ENCODE measurements at regions not wholly inside any gene's neighbourhood (a gene's known extent, or its start where the extent isn't known, plus 50 kb on each side); places are given as distances from the start of the nearest gene placed in this dataset.
A peak's percentile ranks its signal among the peaks of the same experiment; 100 is the strongest.
"Not testable (repeated sequence)": the region's sequence is repeated elsewhere in the genome, so short reads cannot be mapped to it uniquely, and the experiment has no call there.

DNA sequence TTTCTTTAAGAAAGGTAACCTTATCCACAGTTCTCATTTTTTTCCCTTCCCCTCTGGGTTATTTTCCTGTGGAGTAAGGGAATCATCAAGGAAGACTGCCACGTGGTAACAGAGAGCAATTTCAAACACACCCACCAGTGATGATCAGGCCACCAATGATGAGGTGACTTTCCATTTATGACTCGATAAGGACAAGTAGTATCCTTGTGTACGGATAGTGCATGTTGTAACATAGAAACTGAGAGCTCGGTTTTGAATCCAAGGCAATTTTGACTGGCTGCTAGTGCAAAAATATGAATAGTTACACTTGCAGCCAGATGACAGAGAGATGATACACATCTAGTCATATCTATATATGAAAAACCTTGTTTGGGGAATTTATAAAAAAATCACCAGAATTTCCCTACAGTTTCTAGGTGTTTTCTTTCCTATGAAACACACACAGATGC is 143.6 kb upstream of the TCF4 start:
- in situ Hi-C loops (cut with MboI; ENCODE audit: low pct_unique_long_range_greater_than_20kb, low sequenced_read_pairs): no loop called here
- no peak for DNase-seq

DNA sequence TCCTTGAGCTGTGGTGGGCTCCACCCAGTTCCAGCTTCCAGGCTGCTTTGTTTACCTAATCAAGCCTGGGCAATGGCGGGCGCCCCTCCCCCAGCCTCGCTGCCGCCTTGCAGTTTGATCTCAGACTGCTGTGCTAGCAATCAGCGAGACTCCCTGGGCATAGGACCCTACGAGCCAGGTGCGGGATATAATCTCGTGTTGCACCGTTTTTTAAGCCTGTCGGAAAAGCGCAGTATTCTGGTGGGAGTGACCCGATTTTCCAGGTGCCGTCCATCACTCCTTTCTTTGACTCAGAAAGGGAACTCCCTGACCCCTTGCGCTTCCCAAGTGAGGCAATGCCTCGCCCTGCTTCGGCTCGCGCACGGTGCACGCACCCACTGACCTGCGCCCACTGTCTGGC is 133.0 kb upstream of the TCF4 start:
- in situ Hi-C loops (cut with MboI; ENCODE audit: low pct_unique_long_range_greater_than_20kb, low sequenced_read_pairs); DNase-seq: not testable (repeated sequence)

DNA sequence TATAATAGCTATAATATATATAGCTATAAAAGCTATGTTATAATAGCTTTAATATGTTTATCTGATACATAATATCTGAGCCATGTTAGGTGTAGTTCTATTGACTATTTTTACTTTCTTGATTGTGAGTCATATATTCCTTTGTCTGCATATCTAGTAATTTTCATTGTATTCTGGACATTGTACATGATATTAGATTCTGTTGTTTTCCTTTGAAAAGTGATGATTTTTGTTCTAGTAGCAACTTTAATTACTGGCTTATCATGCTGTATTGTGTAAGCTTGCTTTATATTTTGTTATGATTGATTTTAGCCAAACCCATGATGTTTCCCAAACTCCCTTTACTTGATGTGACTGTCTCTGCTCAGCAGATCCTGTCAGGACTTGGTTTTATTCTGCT is 125.7 kb upstream of the TCF4 start:
- in situ Hi-C loops (cut with MboI; ENCODE audit: low pct_unique_long_range_greater_than_20kb, low sequenced_read_pairs): no loop called here
- no peak for DNase-seq

DNA sequence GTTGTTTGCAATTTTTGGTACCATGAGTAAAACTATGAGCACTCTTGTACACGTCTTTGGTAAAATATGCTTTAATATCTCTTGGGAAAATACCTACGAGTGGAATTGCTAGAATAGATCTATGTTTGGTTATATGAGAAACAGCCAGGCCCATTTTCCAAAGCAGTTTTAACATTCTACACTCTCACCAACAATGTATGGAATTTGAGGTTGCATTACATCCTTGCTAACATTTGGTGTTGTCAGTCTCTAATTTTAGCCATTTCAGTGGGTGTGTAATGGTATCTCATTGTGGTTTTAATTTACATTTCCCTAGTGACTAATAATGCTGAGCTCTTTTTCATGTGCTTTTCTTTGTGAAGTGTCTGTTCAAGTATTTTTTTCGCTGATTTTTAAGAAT is 118.9 kb upstream of the TCF4 start:
- no peak for DNase-seq
- in situ Hi-C loops (cut with MboI; ENCODE audit: low pct_unique_long_range_greater_than_20kb, low sequenced_read_pairs): no loop called here

DNA sequence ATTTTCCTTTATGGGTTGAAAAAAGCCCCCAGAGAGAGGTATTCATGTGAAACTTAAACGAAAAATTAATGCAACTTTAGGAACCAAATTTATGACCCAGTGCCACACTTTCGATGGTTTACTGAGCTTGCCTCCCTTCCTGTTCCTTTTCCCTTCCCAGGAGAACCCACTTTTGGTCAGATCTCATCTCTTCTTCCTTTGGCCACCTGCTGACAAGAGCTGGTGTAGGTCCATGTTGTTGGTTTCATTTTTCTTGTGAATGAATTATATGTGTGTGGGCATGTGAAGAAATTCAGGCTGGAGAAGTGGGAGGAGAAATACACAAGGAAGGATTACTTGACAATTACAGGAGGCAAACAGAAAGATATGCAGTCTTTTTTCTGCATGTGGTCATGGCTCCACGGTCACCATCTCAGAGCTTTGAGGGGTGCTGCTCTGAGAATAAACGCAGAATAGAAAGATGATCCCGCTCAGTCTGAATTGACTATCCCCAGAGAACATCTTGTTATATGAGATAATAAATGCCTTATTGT is 111.3 kb upstream of the TCF4 start:
- in situ Hi-C loops (cut with MboI; ENCODE audit: low pct_unique_long_range_greater_than_20kb, low sequenced_read_pairs): no loop called here
- DNase-seq: peak; percentile 15

DNA sequence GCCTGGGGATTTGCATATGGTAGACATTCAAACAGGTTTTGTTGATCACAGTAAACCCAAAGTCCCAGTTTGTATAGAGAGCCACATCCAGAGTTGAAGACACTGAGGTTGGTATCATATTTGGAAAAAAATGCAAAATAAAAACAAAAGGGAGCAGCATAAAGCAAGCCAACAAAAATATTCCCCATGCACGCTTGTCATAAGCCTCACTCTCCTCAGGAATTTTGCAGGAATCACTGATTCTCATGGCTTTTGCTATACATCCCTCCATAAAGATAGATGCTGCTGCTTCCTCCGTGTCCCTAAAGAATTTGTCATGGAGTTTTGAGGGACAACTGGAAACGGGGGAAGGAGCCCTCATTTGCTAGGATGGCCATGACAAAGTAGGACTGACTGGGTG is 108.8 kb upstream of the TCF4 start:
- in situ Hi-C loops (cut with MboI; ENCODE audit: low pct_unique_long_range_greater_than_20kb, low sequenced_read_pairs): no loop called here
- DNase-seq: no peak

DNA sequence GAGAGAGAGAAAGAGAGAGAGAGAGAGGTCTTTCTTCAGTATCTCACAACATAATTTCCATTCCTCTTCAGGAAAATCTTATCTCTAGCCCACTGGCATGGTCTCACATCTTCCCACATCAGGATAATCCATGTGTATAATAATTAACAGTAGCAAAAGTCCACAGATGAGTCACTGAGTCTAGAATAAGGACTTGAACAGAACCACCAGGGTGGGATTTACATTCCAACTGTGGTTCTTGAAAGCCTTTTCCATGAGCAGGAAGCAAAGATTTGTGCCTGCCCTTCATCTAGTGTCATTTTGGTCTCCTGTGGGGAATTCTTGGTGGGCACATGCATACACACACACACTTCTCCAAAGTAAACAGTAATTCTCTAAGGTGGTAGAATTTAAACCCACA is 107.1 kb upstream of the TCF4 start:
- in situ Hi-C loops (cut with MboI; ENCODE audit: low pct_unique_long_range_greater_than_20kb, low sequenced_read_pairs): no loop called here
- DNase-seq: no peak

DNA sequence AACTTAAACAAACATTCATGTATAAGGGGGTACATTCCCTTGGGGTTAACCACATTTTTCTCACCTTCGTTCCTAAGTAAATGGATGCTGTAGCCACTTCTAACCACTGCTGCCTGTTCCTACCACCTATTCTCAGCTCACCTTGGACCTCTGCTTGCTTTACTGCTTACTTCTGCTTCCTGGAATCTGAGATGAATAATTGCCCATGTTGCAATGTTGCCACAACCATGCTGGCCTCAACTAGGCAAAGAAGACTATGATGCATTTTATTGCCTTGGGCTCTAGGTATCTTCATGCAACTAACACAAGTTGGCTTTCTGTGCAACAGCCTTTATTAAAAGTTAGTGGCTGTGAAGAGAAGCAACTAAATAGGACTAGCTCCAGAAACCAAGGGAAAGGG is 106.3 kb upstream of the TCF4 start:
- peak; percentile 11 for DNase-seq
- in situ Hi-C loops (cut with MboI; ENCODE audit: low pct_unique_long_range_greater_than_20kb, low sequenced_read_pairs): no loop called here

DNA sequence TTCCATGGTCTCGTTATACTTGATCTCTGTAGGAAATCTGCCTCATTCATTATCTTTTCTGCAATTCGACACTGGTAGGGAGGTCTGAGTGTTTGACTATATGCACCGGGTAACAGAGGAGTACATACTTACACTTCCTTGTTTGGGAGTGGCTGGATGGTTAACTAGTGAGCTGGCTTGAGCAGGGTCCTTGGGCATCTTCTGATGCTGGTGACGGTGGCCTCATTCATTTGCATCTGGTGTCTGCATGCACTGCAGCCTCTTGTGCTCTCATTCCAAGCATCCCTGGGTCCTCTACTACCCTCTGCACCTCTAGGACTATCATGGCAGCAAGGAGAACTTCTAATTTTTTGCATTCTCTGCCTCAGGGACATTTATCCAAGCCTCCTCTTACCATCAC is 100.0 kb upstream of the TCF4 start:
- in situ Hi-C loops (cut with MboI; ENCODE audit: low pct_unique_long_range_greater_than_20kb, low sequenced_read_pairs): no loop called here
- no peak for DNase-seq

DNA sequence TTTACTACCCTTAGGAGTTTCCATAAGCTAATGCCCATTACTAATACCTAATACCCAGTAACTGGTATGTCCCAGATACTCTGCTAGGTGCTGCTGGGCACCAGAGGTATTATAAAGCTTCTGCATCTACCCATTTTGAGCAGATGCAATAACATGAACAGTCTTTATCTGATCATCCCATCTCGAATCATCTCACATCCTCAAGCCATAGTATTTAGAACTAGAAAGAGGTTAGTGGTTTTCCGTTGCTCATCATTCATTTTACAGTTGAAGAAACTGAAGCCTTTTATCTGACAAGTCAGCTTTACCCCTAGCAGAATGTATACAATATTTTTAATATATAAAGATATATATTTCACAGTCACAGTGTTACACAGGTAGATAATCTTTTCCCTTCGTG is 99.1 kb upstream of the TCF4 start:
- in situ Hi-C loops (cut with MboI; ENCODE audit: low pct_unique_long_range_greater_than_20kb, low sequenced_read_pairs): no loop called here
- no peak for DNase-seq

DNA sequence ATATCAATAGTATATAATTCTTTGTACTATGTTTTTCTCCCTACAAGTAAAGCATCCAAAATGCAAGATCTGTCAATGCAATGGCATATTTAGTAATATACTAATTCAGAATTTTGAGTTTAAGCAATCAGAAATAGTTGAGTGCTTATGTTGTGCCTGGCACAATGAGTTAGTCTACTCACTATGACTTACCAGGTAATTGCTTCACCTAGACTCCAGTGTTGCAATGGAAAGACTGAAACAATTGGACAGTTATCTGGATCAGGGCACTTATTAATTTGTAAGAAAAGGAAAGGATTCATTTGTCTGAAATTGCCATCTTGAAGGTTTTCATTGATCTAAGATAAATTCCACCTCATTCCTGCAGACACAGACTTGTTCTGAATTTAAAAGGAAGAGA is 97.6 kb upstream of the TCF4 start:
- in situ Hi-C loops (cut with MboI; ENCODE audit: low pct_unique_long_range_greater_than_20kb, low sequenced_read_pairs): no loop called here
- no peak for DNase-seq

DNA sequence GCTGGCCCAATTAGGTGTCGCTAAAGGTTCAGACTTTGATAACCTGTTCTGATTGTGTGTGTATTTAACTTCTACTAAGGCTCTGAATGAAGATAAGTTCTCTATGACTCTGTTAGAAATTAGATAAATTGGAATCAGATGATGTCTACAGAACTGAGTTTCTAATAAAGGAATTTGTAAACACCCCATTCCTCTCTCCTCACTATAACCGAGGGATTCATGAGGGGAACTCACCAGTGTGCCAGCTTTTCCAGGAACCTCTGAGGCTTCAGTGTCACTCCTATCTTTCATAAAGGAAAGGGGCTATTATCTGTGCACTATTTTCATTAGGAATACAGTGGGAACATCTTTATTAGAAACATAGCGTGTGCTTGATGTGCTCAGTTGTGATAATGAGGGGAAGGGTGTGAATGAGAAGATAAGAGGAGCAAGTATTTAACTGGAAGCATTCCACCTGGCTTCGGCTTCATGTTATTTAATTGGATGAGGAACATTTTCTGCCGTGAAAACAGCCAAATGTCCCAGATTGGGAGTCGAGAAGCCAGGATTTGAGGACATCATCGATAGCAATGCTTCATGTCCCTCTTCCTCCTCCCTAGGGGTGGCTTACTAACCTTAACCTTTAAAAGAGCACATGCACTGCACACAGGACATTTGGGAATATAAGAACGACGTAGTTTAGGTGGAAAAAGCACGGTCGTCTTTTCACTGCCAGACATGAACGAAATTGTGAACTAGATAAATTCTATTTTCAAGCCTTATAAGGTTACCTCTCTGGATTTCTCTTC is 84.8 kb upstream of the TCF4 start:
- in situ Hi-C loops (cut with MboI; ENCODE audit: low pct_unique_long_range_greater_than_20kb, low sequenced_read_pairs): no loop called here
- no peak for DNase-seq

DNA sequence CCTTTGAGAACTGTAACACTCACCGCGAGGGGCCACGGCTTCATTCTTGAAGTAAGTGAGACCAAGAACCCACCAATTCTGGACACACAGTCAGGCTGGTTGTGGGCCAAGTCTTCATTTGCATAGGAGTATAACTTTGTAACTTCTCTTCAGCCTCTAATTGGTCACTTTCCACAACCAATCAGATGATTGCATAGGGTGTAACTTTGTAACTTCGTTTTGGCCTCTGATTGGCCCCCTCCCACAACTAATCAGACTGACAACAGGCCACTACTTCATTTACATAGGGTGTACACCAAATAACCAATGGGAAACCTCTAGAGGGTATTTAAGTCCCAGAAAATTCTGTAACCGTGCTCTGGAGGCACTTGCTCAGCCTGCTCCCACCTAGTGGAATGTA is 77.5 kb upstream of the TCF4 start:
- no peak for DNase-seq
- in situ Hi-C loops (cut with MboI; ENCODE audit: low pct_unique_long_range_greater_than_20kb, low sequenced_read_pairs): no loop called here

DNA sequence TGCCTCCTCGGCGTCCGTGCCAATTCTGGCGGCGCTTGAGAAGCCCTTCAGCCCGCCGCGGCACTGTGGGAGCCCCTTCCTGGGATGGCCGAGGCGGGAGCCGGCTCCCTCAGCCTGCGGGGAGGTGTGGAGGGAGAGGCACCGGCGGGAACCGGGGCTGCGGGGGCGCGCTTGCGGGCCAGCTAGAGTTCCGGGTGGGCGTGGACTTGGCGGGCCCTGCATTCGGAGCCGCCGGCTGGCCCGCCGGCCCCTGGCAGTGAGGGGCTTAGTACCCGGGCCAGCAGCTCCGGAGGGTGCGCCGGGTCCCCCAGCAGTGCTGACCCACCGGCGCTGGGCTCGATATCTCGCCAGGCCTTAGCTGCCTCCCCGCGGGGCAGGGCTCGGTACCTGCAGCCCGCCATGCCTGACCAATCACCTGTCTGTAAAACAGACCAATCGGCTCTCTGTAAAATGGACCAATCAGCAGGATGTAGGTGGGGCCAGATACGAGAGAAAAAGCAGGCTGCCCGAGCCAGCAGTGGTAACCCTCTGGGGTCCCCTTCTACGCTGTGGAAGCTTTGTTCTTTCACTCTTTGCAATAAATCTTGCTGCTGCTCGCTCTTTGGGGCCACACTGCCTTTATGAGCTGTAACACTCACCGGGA is 76.9 kb upstream of the TCF4 start:
- in situ Hi-C loops (cut with MboI; ENCODE audit: low pct_unique_long_range_greater_than_20kb, low sequenced_read_pairs); DNase-seq: not testable (repeated sequence)

DNA sequence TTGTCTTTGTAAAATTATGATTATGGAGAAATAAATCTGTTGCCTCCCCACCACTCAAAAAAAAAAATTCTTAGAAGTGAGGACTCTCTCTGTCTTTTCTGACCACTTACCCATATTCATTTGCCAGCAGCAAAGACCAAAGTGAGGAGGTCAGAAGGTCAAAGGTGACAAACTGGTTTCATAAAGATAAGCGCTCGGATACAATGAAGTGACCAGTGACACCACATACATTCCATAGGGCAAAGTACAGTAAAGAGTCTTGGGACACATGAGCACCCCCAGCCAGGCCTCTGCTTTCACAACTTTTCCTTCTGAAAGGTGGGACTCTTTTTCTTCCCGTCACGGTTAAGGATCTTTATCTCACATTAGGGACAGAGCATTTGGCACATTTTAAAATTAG is 75.9 kb upstream of the TCF4 start:
- no peak for DNase-seq

DNA sequence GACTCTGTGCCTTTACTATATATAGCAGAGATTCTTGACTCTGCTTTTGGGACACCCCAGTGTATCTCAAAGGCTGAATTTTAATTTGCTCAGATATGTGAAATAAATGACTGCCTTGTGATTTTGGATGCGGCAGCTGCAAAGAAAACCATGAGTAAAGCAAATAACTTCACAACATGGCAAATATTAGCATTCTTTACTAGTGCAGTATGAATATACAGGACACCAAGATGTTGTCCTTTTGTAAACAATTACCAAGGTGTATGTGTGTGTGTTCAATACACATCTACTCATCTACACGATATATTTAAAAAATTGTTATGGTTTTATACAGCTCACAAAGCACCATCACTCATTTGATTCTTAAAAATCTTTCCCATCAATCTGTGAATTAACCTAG is 70.6 kb upstream of the TCF4 start:
- in situ Hi-C loops (cut with MboI; ENCODE audit: low pct_unique_long_range_greater_than_20kb, low sequenced_read_pairs): no loop called here
- no peak for DNase-seq

More for the DNA sequence above, 75.9 kb upstream of the TCF4 start:
- in situ Hi-C loops (cut with MboI; ENCODE audit: low pct_unique_long_range_greater_than_20kb, low sequenced_read_pairs): no loop called here

DNA sequence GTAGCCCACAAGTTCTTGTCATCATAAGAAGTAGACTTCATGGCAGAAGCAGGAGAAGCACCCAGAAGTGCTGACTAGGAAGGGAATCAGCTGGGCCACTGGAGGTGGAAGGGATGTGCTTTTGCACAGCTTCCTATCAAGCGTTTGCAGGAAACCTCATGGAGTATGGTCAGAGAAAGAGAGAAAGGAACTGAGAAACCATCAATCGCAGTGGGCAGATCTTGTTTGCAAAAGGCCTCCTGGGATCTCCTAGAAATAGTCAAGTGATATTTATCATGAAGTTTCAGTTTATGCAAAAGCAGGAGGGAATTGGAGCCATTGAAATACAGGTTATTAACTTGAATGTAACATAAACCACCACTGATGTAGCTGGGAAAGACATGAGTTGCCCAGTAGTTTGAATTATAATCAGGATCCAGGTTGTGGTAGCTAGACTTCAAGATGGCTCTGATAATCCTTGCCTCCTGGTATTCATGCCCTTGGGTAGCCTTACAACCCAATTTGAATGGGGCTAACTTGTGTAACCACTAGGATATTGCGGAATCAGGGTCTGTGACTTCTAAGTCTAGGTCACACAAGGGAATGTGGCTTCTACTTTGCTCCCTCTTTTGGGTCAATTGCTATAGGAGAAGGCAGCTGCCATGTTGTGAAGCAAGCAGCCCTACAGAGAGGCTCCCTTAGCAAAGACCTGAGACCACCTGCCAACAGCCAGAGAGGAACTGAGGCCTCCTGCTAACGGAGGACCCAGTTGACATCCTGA is 69.8 kb upstream of the TCF4 start:
- in situ Hi-C loops (cut with MboI; ENCODE audit: low pct_unique_long_range_greater_than_20kb, low sequenced_read_pairs): no loop called here
- DNase-seq: no peak

DNA sequence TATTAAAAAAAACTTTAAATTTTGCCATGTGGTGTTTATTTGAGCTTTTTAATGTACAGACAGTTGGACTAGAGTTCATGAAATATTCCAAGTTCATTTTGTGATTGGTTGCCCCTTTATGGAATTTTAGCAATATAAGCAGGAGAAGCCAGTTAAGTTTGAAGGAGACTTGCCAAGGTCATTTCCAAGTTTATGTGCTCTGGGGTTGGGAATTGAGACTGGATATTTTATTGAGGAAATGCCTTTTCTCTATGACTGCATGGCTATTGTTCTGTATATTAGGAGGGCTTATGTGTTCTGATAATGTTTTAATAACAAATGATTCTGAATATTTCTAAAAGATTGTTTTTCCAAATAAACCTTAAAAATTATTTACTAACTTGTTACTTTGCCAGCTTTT is 67.0 kb upstream of the TCF4 start:
- DNase-seq: no peak
- in situ Hi-C loops (cut with MboI; ENCODE audit: low pct_unique_long_range_greater_than_20kb, low sequenced_read_pairs): no loop called here

DNA sequence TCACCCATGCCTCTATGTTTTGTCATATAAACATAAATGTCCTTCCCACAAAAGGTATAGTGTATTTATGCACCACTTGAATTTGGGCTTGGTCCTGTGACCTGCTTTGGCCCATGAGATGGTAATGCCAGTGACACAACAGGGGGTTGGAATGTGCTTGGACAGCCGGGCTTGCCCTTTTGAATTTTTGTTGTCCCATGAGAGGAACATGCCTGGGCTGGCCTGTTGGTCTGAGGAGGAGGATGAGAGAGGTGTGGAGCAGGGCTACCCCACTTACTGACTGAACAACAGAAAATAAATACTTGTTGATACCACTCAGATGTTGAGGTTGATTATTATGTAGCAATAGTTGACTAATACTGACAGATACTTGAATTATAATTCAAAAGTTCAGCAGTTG is 63.2 kb upstream of the TCF4 start:
- DNase-seq: no peak
- in situ Hi-C loops (cut with MboI; ENCODE audit: low pct_unique_long_range_greater_than_20kb, low sequenced_read_pairs): no loop called here

DNA sequence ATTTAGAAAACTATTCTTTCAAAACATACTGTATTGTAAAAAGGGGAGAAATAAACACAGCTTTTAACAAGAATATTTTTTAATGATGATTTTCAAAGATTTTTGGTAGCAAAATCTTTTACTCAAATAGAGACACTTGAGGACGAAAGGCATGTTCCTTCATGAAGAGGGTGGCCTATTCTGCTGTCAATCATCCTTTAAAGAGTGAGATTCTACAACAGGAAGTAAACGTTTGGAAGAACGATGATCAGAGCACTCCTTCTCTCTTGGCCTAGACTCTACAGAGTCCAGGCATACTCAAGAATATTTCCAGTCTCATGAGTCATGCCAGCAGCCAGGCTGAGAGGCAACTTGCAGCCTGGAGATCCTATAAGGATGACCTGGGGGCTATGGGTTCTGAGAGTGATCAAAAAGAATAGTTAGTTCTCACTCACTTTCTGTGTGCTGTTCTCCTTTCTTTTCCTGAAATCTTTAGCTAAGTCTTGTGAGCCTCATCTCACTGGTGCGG is 62.4 kb upstream of the TCF4 start:
- DNase-seq: no peak
- in situ Hi-C loops (cut with MboI; ENCODE audit: low pct_unique_long_range_greater_than_20kb, low sequenced_read_pairs): no loop called here

Measured in KBM-7 (cell line).